ENCODE measurements at regions not wholly inside any gene's neighbourhood (a gene's known extent, or its start where the extent isn't known, plus 50 kb on each side); places are given as distances from the start of the nearest gene placed in this dataset.

DNA sequence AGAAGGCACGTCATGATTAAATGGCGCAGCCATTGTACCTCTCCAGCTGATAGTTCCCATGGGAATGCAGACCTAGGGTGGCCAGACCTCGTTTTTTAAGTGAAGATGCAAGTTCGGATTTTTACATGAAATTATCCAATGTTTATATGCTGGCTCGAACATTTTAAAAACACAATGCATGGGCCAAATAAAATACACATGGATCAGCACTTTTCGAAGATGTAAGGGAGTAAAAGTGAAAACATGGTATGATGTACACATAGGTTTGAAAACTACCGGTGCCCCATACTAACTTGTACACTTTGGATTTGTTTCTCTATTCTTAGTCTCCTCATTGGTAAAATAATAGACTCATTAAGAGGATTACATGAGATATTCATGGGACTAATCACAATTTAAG lies 412.5 kb upstream of the CCNG1 start:
- Histone ChIP-seq H3K4me3 (ENCODE audit: low read depth, low read length) (no peak overlapping the region), H3K27me3 (ENCODE audit: control insufficient read depth, insufficient read depth, low read length) (no peaks in the 10 kb centered on the region), H3K9me3 (ENCODE audit: control insufficient read depth, insufficient read depth, low read length) (peaks cover 16% of the 10 kb centered on the region), H3K27ac (ENCODE audit: low read depth, low read length) (no peak overlapping the region)
- POLR2A ChIA-PET, result no interaction called here
- no peak for DNase-seq (ENCODE audit: low read depth, low spot score)
- CTCF ChIA-PET, result no interaction called here
- TF ChIP-seq, protein P1, sequence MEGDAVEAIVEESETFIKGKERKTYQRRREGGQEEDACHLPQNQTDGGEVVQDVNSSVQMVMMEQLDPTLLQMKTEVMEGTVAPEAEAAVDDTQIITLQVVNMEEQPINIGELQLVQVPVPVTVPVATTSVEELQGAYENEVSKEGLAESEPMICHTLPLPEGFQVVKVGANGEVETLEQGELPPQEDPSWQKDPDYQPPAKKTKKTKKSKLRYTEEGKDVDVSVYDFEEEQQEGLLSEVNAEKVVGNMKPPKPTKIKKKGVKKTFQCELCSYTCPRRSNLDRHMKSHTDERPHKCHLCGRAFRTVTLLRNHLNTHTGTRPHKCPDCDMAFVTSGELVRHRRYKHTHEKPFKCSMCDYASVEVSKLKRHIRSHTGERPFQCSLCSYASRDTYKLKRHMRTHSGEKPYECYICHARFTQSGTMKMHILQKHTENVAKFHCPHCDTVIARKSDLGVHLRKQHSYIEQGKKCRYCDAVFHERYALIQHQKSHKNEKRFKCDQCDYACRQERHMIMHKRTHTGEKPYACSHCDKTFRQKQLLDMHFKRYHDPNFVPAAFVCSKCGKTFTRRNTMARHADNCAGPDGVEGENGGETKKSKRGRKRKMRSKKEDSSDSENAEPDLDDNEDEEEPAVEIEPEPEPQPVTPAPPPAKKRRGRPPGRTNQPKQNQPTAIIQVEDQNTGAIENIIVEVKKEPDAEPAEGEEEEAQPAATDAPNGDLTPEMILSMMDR (IDR thresholded peaks at IDR 0.05; ENCODE audit: low read depth, low read length), result no peak

DNA sequence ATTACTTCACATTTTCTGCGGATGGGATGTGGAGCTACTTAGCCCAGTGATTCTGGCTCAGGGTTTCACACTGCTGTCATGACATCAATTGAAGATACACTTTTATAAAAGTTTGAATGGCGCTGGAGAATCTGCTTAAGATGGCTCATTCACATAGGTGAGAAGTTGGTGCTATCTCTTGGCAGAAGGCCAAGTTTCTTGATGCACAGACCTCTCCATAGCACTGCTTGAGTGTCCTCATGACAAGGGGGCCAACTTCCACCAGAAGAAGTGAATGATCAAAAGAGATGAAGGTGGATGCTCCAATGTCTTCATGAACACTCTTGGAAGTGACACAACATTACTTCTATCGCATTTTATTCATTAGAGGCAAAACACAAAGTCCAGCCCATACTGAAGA lies 403.7 kb upstream of the CCNG1 start:
- TF ChIP-seq, protein P1 (IDR thresholded peaks at IDR 0.05; ENCODE audit: low read depth, low read length), result no peak
- Histone ChIP-seq H3K27ac (ENCODE audit: low read depth, low read length) (no peak overlapping the region), H3K9me3 (ENCODE audit: control insufficient read depth, insufficient read depth, low read length) (peaks cover 8% of the 10 kb centered on the region; the same call in 1 of the 2 replicates), H3K27me3 (ENCODE audit: control insufficient read depth, insufficient read depth, low read length) (no peaks in the 10 kb centered on the region), H3K4me3 (ENCODE audit: low read depth, low read length) (no peak overlapping the region)
- ChIA-PET CTCF (no interaction called here), POLR2A (no interaction called here)
- DNase-seq (ENCODE audit: low read depth, low spot score), result no peak

GRCh38 chr5:163041254-163041653 lies 396.1 kb upstream of the CCNG1 start:
- CTCF ChIA-PET, result no interaction called here

DNA sequence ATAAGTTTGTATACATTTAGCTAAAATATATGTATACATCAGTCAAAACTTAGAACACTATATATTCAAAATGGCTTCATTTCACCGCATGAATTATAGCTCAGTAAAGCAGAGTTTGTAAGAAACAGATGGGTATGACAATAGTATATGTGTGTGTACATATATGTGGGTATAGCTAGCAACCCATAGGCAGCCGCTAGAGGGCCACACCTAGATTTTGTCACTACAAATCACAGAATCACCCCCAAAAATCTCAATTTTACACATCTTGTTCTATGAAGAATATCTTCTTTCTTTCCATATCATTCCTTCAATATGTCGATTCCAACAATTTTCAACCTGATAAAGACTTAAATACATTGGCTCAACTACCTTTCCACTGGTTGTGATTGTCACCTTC lies 357.8 kb upstream of the CCNG1 start:
- ChIA-PET CTCF (no interaction called here), POLR2A (no interaction called here)
- Histone ChIP-seq H3K4me3 (ENCODE audit: low read depth, low read length) (no peak overlapping the region), H3K27ac (ENCODE audit: low read depth, low read length) (no peak overlapping the region), H3K27me3 (ENCODE audit: control insufficient read depth, insufficient read depth, low read length) (no peaks in the 10 kb centered on the region), H3K9me3 (ENCODE audit: control insufficient read depth, insufficient read depth, low read length) (no peaks in the 10 kb centered on the region)
- TF ChIP-seq, protein P1 (IDR thresholded peaks at IDR 0.05; ENCODE audit: low read depth, low read length), result no peak
- DNase-seq (ENCODE audit: low read depth, low spot score), result no peak

More at GRCh38 chr5:163041254-163041653, 396.1 kb upstream of the CCNG1 start:
- peaks cover 9% of the 10 kb centered on the region; the same call in 1 of the 2 replicates for H3K9me3 ChIP-seq (ENCODE audit: control insufficient read depth, insufficient read depth, low read length)
- no peak overlapping the region for H3K4me3 ChIP-seq (ENCODE audit: low read depth, low read length)
- DNase-seq (ENCODE audit: low read depth, low spot score), result no peak
- no peak overlapping the region for H3K27ac ChIP-seq (ENCODE audit: low read depth, low read length)
- POLR2A ChIA-PET, result no interaction called here
- TF ChIP-seq, protein P1 (IDR thresholded peaks at IDR 0.05; ENCODE audit: low read depth, low read length), result no peak
- H3K27me3 ChIP-seq (ENCODE audit: control insufficient read depth, insufficient read depth, low read length), result no peaks in the 10 kb centered on the region

DNA sequence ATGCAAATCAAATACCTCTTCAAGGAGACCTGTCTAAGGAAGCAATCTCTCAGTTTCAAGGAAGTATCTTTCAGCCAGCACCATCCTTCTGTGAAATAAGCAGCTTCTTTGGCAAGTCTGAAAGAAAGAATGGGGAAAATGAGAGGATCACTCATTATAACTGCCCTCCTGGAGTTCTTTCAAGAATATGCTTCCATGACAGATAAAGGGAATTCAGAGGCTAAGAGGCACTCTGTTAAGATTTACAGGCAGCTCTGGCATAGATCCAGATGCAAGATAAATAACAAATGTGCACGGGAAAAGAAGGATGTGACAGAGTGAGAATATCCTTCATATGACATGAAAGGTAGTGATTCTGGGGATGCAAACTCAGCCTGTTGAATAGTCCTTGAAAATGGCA lies 348.2 kb upstream of the CCNG1 start:
- ChIA-PET CTCF (no interaction called here), POLR2A (no interaction called here)

More for the DNA sequence above, 348.2 kb upstream of the CCNG1 start:
- no peak overlapping the region for H3K4me3 ChIP-seq (ENCODE audit: low read depth, low read length)
- H3K9me3 ChIP-seq (ENCODE audit: control insufficient read depth, insufficient read depth, low read length), result no peaks in the 10 kb centered on the region
- TF ChIP-seq, protein P1 (IDR thresholded peaks at IDR 0.05; ENCODE audit: low read depth, low read length), result no peak
- no peaks in the 10 kb centered on the region for H3K27me3 ChIP-seq (ENCODE audit: control insufficient read depth, insufficient read depth, low read length)
- no peak for DNase-seq (ENCODE audit: low read depth, low spot score)
- no peak overlapping the region for H3K27ac ChIP-seq (ENCODE audit: low read depth, low read length)
